ENCODE measurements at regions not wholly inside any gene's neighbourhood (a gene's known extent, or its start where the extent isn't known, plus 50 kb on each side); places are given as distances from the start of the nearest gene placed in this dataset.
"Not testable (repeated sequence)": the region's sequence is repeated elsewhere in the genome, so short reads cannot be mapped to it uniquely, and the experiment has no call there.

GRCh38 chr4:66930206-66930605 lies 615.1 kb downstream of the CENPC start:
- no peak for TF ChIP-seq CTCF (IDR thresholded peaks at IDR 0.05; ENCODE audit: low read depth, low read length)
- Histone ChIP-seq H3K36me3 (no peaks in the 10 kb centered on the region), H3K4me3 (ENCODE audit: low read depth, low read length) (no peak overlapping the region), H3K27me3 (no peaks in the 10 kb centered on the region), H3K9me3 (no peaks in the 10 kb centered on the region), H3K4me1 (no peaks in the 10 kb centered on the region)
- DNase-seq: no peak

- H3K4me3 ChIP-seq (ENCODE audit: low read depth, low read length): no peak overlapping the region
- no peaks in the 10 kb centered on the region for H3K36me3 ChIP-seq
- no peak for TF ChIP-seq CTCF (IDR thresholded peaks at IDR 0.05; ENCODE audit: low read depth, low read length)
- H3K4me1 ChIP-seq: no peaks in the 10 kb centered on the region
- no peaks in the 10 kb centered on the region for H3K27me3 ChIP-seq
- H3K9me3 ChIP-seq: no peaks in the 10 kb centered on the region
- DNase-seq: no peak
These were observed 615.6 kb downstream of the CENPC start for GRCh38 chr4:66929748-66930147.

GRCh38 chr4:66928881-66929280 lies 616.4 kb downstream of the CENPC start:
- DNase-seq; H3K9me3 ChIP-seq; H3K36me3 ChIP-seq; H3K4me3 ChIP-seq (ENCODE audit: low read depth, low read length); H3K4me1 ChIP-seq; H3K27me3 ChIP-seq: not testable (repeated sequence)

DNA sequence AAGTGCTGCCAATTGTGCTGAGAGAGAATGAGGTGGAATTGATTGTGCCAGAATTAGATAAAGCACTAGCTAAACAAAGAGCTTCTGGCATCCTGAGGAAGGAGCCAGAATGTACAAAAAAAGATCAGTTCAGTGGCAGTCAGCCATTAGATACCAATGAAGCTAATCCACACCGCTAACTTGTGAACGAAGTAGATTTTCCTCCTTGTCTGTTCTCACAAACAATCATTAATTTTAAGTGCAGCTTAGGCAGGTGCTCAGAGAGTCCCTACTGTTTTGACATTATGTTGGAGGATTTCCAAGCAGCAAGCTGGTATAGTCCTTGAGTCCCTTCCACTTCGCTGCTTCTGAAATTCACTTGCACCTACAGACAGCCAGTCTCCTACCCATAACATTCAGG lies 617.4 kb downstream of the CENPC start:
- Histone ChIP-seq H3K4me1 (no peaks in the 10 kb centered on the region), H3K4me3 (ENCODE audit: low read depth, low read length) (no peak overlapping the region), H3K36me3 (no peaks in the 10 kb centered on the region), H3K9me3 (no peaks in the 10 kb centered on the region), H3K27me3 (no peaks in the 10 kb centered on the region)
- no peak for TF ChIP-seq CTCF (IDR thresholded peaks at IDR 0.05; ENCODE audit: low read depth, low read length)
- no peak for DNase-seq

DNA sequence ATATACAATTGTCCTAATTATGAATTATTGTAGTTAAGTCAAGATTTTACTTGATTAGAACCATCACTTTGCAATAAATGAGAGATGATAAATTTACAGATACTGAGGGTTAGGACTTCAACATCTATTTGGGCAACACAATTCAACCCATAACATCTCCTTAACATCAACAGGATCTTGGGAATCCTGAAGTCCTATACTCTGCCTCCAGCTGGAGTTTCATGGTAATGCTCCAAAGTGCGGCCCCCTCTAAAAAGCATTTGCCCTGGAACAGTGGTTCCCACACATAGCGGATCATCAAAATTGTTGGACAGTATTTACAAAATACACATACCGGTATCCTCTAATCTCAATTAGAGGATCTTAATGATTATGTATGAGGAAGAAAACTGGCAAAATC lies 618.6 kb downstream of the CENPC start:
- no peaks in the 10 kb centered on the region for H3K27me3 ChIP-seq
- no peak overlapping the region for H3K4me3 ChIP-seq (ENCODE audit: low read depth, low read length)
- DNase-seq: no peak
- no peaks in the 10 kb centered on the region for H3K4me1 ChIP-seq
- H3K36me3 ChIP-seq: no peaks in the 10 kb centered on the region
- no peak for TF ChIP-seq CTCF (IDR thresholded peaks at IDR 0.05; ENCODE audit: low read depth, low read length)
- H3K9me3 ChIP-seq: no peaks in the 10 kb centered on the region

DNA sequence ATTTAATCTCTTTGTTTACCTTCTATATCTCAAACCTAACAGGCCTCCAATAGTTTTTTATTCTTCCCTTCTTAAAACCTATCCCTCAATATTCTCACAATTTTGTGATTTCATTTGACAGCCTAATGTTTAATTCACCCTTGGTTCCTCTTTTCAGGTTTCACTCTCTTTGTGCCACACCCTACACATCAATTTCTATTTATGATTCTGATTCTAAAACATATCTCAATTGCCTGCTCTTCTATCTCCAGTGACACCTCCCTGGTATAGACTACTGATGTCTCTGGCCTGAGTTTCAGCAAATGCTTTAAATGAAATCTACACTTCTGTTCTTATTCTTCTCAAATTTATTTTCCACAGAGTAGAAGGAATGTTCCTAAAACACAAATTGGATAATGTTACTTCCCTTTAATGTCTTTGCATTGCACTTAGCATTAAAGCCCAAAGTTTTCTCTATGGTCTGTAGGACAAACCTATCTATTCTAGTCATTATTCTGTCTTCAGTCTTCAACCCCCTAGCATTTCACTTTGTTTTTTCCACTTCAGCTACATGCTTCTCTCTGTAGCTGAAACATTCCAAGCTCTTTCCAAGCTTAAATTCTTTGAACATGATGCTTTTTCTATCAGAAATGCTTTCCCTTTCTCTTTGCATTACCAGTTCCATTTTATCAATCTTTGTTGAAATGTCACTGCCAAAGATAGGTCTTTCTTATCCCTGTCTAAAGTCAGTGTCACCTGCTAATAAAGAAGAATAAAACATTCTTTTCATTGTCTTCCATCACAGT lies 622.0 kb downstream of the CENPC start:
- DNase-seq: no peak
- Histone ChIP-seq H3K4me1 (no peaks in the 10 kb centered on the region), H3K9me3 (no peaks in the 10 kb centered on the region), H3K4me3 (ENCODE audit: low read depth, low read length) (no peak overlapping the region), H3K27me3 (no peaks in the 10 kb centered on the region), H3K36me3 (no peaks in the 10 kb centered on the region)
- TF ChIP-seq CTCF (IDR thresholded peaks at IDR 0.05; ENCODE audit: low read depth, low read length): no peak

All from BE2C (cell line).